ENCODE measurements at regions not wholly inside any gene's neighbourhood (a gene's known extent, or its start where the extent isn't known, plus 50 kb on each side); places are given as distances from the start of the nearest gene placed in this dataset.

DNA sequence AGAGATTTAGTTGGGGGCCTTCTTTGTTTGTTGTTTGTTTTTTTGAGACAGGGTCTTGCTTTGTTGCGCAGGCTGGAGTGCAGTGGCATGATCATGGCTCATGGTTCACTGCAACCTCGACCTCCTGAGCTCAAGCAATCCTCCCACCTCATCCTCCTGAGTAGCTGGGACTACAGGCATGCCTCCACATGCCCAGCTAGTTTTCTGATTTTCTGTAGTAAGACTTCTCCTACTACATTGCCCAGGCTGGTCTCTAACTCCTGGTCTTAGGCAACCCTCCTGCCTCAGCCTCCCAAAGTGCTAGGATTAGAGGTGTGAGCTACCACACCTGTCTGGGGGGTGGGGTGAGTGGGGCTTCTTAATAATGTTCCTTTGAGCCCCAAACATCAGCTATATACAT, 148.3 kb upstream of the ADAMTS9 start:
- TF ChIP-seq RAD21 (IDR thresholded peaks at IDR 0.05; ENCODE audit: low read depth) (no peak), CTCF (IDR thresholded peaks at IDR 0.05 in 2 of 3, conservative IDR thresholded peaks at IDR 0.05 in 1 of 3; ENCODE audit: borderline replicate concordance in 1 of 3, insufficient read depth in 1 of 3, low read depth in 2 of 3, low read length in 2 of 3) (no peak), MAX (IDR thresholded peaks at IDR 0.05) (no peak), JUND (IDR thresholded peaks at IDR 0.05) (no peak)
- TF ChIP-seq, protein P1, sequence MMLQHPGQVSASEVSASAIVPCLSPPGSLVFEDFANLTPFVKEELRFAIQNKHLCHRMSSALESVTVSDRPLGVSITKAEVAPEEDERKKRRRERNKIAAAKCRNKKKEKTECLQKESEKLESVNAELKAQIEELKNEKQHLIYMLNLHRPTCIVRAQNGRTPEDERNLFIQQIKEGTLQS (IDR thresholded peaks at IDR 0.05), result no peak
